Subcutaneous abdominal adipose tissue (tissue), 5 donors: ENCODE measurements at regions not wholly inside any gene's neighbourhood (a gene's known extent, or its start where the extent isn't known, plus 50 kb on each side); places are given as distances from the start of the nearest gene placed in this dataset.

Experiments
- H3K27ac ChIP-seq: one replicate; pipeline ENCODE4 v1.7.0; 2013; ENCODE audit warnings: low read depth, mild to moderate bottlenecking, inconsistent platforms, low read length, moderate library complexity
- H3K27me3 ChIP-seq, 5 donors: one replicate each; pipeline ENCODE4 v1.7.0; 2013; ENCODE audit warnings: low read length in 5 of 5, inconsistent platforms in 1 of 5; ENCODE audit not compliant: control insufficient read depth in 5 of 5, insufficient read depth in 4 of 5
- H3K36me3 ChIP-seq, 5 donors: one replicate each; pipeline ENCODE4 v1.7.0; 2013; ENCODE audit warnings: low read length in 5 of 5; ENCODE audit not compliant: control insufficient read depth in 5 of 5, insufficient read depth in 5 of 5
- H3K4me1 ChIP-seq, 5 donors: one replicate each; pipeline ENCODE4 v1.7.0; 2013; ENCODE audit warnings: low read length in 5 of 5, mild to moderate bottlenecking in 3 of 5, moderate library complexity in 1 of 5; ENCODE audit not compliant: control insufficient read depth in 5 of 5, insufficient read depth in 5 of 5
- H3K4me3 ChIP-seq, 5 donors: one replicate each; pipeline ENCODE4 v1.7.0; 2013; ENCODE audit warnings: low read length in 5 of 5, low read depth in 1 of 5
- H3K9ac ChIP-seq, 5 donors: one replicate each; pipeline ENCODE4 v1.7.0; 2013; ENCODE audit warnings: low read length in 5 of 5, mild to moderate bottlenecking in 4 of 5, moderate library complexity in 3 of 5
- H3K9me3 ChIP-seq, 5 donors: one replicate each; pipeline ENCODE4 v1.7.0; 2013; ENCODE audit warnings: low read length in 5 of 5; ENCODE audit not compliant: control insufficient read depth in 5 of 5
- donor health status: healthy.
- donor health status: healthy.
- donor health status: healthy.
- donor health status: healthy.
- donor health status: healthy.

GRCh38 chr18:8513249-8513648 is 96.0 kb upstream of the RAB12 start:
- Histone ChIP-seq H3K4me1 (no peaks in the 10 kb centered on the region), H3K27me3 (peaks cover 0 to 2% (median 0%) of the 10 kb centered on the region in 5 donors), H3K27ac (no peak overlapping the region), H3K36me3 (no peaks in the 10 kb centered on the region), H3K4me3 (no peak overlapping the region), H3K9me3 (no peaks in the 10 kb centered on the region), H3K9ac (no peak overlapping the region)

GRCh38 chr18:8514409-8514808 is 94.8 kb upstream of the RAB12 start:
- no peaks in the 10 kb centered on the region for H3K36me3 ChIP-seq
- H3K4me1 ChIP-seq: no peaks in the 10 kb centered on the region
- no peaks in the 10 kb centered on the region for H3K9me3 ChIP-seq
- no peak overlapping the region for H3K27ac ChIP-seq
- H3K4me3 ChIP-seq: no peak overlapping the region
- H3K9ac ChIP-seq: no peak overlapping the region
- no peaks in the 10 kb centered on the region for H3K27me3 ChIP-seq

GRCh38 chr18:8515142-8515865 is 93.9 kb upstream of the RAB12 start:
- Histone ChIP-seq H3K9me3 (peaks cover 0 to 2% (median 2%) of the 10 kb centered on the region in 5 donors), H3K36me3 (no peaks in the 10 kb centered on the region), H3K4me1 (no peaks in the 10 kb centered on the region), H3K27me3 (no peaks in the 10 kb centered on the region), H3K4me3 (no peak overlapping the region), H3K9ac (no peak overlapping the region), H3K27ac (no peak overlapping the region)

GRCh38 chr18:8516371-8517250 is 92.6 kb upstream of the RAB12 start:
- Histone ChIP-seq H3K4me1 (no peaks in the 10 kb centered on the region), H3K4me3 (no peak overlapping the region), H3K9me3 (peaks cover 0 to 11% (median 6%) of the 10 kb centered on the region in 5 donors), H3K36me3 (no peaks in the 10 kb centered on the region), H3K9ac (no peak overlapping the region), H3K27me3 (no peaks in the 10 kb centered on the region), H3K27ac (no peak overlapping the region)

- H3K9ac ChIP-seq: no peak overlapping the region
- no peaks in the 10 kb centered on the region for H3K36me3 ChIP-seq
- H3K4me3 ChIP-seq: no peak overlapping the region
- no peaks in the 10 kb centered on the region for H3K4me1 ChIP-seq
- no peak overlapping the region for H3K27ac ChIP-seq
- H3K27me3 ChIP-seq: no peaks in the 10 kb centered on the region
- peaks cover 0 to 11% (median 6%) of the 10 kb centered on the region in 5 donors for H3K9me3 ChIP-seq
These were observed 92.0 kb upstream of the RAB12 start for GRCh38 chr18:8517276-8517675.

- no peaks in the 10 kb centered on the region for H3K4me1 ChIP-seq
- peaks cover 3 to 8% (median 4%) of the 10 kb centered on the region in 5 donors for H3K27me3 ChIP-seq
- H3K4me3 ChIP-seq: no peak overlapping the region
- H3K9me3 ChIP-seq: peaks cover 0 to 11% (median 6%) of the 10 kb centered on the region in 5 donors
- H3K27ac ChIP-seq: no peak overlapping the region
- H3K36me3 ChIP-seq: no peaks in the 10 kb centered on the region
- H3K9ac ChIP-seq: no peak overlapping the region
These were observed 90.1 kb upstream of the RAB12 start for GRCh38 chr18:8519102-8519501.

- Histone ChIP-seq H3K9ac (no peak overlapping the region), H3K27ac (no peak overlapping the region)
These were observed 89.0 kb upstream of the RAB12 start for GRCh38 chr18:8520266-8520665.

GRCh38 chr18:8522756-8523155 is 86.5 kb upstream of the RAB12 start:
- H3K9me3 ChIP-seq: peaks cover 0 to 11% (median 6%) of the 10 kb centered on the region in 5 donors
- no peak overlapping the region for H3K9ac ChIP-seq
- no peak overlapping the region for H3K4me3 ChIP-seq
- H3K36me3 ChIP-seq: no peaks in the 10 kb centered on the region
- H3K4me1 ChIP-seq: no peaks in the 10 kb centered on the region
- peaks cover 3 to 8% (median 4%) of the 10 kb centered on the region in 5 donors for H3K27me3 ChIP-seq
- no peak overlapping the region for H3K27ac ChIP-seq

More at GRCh38 chr18:8520266-8520665, 89.0 kb upstream of the RAB12 start:
- Histone ChIP-seq H3K4me1 (no peaks in the 10 kb centered on the region), H3K36me3 (no peaks in the 10 kb centered on the region), H3K27me3 (peaks cover 3 to 8% (median 4%) of the 10 kb centered on the region in 5 donors), H3K4me3 (no peak overlapping the region), H3K9me3 (peaks cover 0 to 11% (median 6%) of the 10 kb centered on the region in 5 donors)

GRCh38 chr18:8525692-8526091 is 83.5 kb upstream of the RAB12 start:
- Histone ChIP-seq H3K4me3 (no peak overlapping the region), H3K9me3 (peaks cover 3 to 18% (median 9%) of the 10 kb centered on the region in 5 donors), H3K4me1 (no peaks in the 10 kb centered on the region), H3K9ac (no peak overlapping the region), H3K27ac (no peak overlapping the region), H3K36me3 (no peaks in the 10 kb centered on the region), H3K27me3 (peaks cover 3 to 8% (median 4%) of the 10 kb centered on the region in 5 donors)

- peaks cover 3 to 8% (median 4%) of the 10 kb centered on the region in 5 donors for H3K27me3 ChIP-seq
- H3K9ac ChIP-seq: no peak overlapping the region
- H3K27ac ChIP-seq: no peak overlapping the region
- H3K4me1 ChIP-seq: no peaks in the 10 kb centered on the region
- H3K36me3 ChIP-seq: no peaks in the 10 kb centered on the region
- H3K4me3 ChIP-seq: no peak overlapping the region
- H3K9me3 ChIP-seq: peaks cover 3 to 18% (median 15%) of the 10 kb centered on the region in 5 donors
These were observed 82.9 kb upstream of the RAB12 start for GRCh38 chr18:8526332-8526731.
